ENCODE measurements at regions not wholly inside any gene's neighbourhood (a gene's known extent, or its start where the extent isn't known, plus 50 kb on each side); places are given as distances from the start of the nearest gene placed in this dataset.

DNA sequence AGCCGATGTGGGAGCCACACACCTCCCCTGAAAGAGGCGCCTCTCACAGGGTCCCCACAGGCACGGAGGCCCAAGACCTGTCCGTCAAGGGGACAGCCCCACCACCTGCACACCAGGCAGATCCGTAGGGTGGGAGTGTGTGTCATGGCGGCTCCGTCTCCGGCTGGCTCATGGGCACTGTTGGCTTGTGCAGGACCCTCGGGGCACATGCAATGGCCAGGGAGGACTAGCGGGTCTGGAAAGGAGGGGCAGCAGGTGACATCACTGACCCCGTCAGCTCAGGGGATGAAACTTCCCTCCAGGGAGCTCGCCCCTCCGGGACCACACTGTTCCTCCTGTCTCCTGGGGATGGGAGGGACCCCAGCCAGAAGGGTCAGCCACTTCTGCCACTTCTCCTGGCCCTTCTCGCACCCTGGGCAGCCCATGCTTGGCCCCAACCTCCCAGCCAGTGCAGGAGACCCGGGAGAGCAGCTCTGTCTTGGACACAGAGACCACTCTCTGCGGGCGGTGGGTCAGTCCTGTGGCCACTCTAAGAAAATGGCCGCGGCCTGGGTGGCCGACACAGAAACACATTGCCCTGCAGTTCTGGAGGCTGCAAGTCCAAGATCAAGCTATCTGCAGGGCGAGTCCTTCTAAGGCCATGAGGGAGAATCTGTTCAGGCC lies 75.1 kb upstream of the TWIST2 start:
- DNase-seq: no peak
- intact Hi-C loops (cut with DNase I; ENCODE audit: low total_unique reads): no loop called here
- H3K4me1 ChIP-seq: no peaks in the 10 kb centered on the region

DNA sequence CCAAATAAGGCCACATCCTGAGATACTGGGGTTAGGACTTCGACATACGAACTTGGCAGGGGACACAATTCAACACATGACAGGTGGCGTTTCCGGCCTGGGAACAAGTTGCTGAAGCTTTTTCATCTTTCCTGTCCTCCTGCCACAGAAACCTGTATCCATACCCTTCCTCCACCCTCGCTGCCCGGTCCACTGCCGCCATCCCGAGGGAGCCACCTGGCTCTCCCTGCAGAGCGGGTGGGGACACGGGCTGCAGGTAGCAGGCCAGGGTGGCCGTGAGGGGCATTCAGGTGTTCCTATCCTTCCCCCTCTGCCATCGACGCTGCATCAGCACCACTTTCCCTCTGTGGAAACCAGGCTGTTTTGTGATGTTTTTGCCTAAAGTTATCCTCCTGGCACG lies 74.4 kb upstream of the TWIST2 start:
- peaks cover 0 to 24% of the 10 kb centered on the region in 2 donors for H3K27me3 ChIP-seq

More for the DNA sequence above, 75.1 kb upstream of the TWIST2 start:
- Histone ChIP-seq H3K27ac (no peak overlapping the region), H3K4me3 (no peak overlapping the region), H3K36me3 (no peaks in the 10 kb centered on the region), H3K27me3 (peaks cover 0 to 25% of the 10 kb centered on the region in 2 donors), H3K9me3 (no peaks in the 10 kb centered on the region)
- TF ChIP-seq, protein P1, sequence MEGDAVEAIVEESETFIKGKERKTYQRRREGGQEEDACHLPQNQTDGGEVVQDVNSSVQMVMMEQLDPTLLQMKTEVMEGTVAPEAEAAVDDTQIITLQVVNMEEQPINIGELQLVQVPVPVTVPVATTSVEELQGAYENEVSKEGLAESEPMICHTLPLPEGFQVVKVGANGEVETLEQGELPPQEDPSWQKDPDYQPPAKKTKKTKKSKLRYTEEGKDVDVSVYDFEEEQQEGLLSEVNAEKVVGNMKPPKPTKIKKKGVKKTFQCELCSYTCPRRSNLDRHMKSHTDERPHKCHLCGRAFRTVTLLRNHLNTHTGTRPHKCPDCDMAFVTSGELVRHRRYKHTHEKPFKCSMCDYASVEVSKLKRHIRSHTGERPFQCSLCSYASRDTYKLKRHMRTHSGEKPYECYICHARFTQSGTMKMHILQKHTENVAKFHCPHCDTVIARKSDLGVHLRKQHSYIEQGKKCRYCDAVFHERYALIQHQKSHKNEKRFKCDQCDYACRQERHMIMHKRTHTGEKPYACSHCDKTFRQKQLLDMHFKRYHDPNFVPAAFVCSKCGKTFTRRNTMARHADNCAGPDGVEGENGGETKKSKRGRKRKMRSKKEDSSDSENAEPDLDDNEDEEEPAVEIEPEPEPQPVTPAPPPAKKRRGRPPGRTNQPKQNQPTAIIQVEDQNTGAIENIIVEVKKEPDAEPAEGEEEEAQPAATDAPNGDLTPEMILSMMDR (IDR thresholded peaks at IDR 0.05): no peak

DNA sequence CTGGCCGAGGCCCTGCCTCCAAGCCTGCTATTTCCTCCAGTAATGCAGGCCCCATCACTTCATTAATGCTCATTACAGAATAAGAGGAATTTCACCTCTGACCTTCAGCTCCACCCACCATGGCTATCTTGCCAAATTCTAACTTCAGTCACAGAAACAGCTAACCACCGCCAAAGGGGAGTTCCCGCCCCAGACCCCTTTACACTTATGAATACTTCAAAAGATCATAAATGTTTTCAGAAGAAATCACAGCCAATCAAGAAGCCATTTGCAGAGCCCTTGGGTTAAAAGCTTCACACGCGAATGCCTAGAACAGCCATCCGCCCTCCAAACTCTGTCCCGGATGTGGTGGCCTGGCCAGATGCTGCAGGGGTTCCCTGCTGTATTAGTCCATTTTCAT lies 73.8 kb upstream of the TWIST2 start:
- Histone ChIP-seq H3K4me3 (no peak overlapping the region), H3K27ac (no peak overlapping the region), H3K36me3 (no peaks in the 10 kb centered on the region), H3K4me1 (no peaks in the 10 kb centered on the region), H3K27me3 (peaks cover 0 to 24% of the 10 kb centered on the region in 2 donors), H3K9me3 (no peaks in the 10 kb centered on the region)
- DNase-seq: no peak
- intact Hi-C loops (cut with DNase I; ENCODE audit: low total_unique reads): no loop called here
- TF ChIP-seq, protein P1 (IDR thresholded peaks at IDR 0.05): no peak

More for the DNA sequence above, 74.4 kb upstream of the TWIST2 start:
- no peak for DNase-seq
- Histone ChIP-seq H3K4me1 (no peaks in the 10 kb centered on the region), H3K36me3 (no peaks in the 10 kb centered on the region), H3K27ac (no peak overlapping the region), H3K4me3 (no peak overlapping the region), H3K9me3 (no peaks in the 10 kb centered on the region)
- intact Hi-C loops (cut with DNase I; ENCODE audit: low total_unique reads): no loop called here
- TF ChIP-seq, protein P1 (IDR thresholded peaks at IDR 0.05): no peak

DNA sequence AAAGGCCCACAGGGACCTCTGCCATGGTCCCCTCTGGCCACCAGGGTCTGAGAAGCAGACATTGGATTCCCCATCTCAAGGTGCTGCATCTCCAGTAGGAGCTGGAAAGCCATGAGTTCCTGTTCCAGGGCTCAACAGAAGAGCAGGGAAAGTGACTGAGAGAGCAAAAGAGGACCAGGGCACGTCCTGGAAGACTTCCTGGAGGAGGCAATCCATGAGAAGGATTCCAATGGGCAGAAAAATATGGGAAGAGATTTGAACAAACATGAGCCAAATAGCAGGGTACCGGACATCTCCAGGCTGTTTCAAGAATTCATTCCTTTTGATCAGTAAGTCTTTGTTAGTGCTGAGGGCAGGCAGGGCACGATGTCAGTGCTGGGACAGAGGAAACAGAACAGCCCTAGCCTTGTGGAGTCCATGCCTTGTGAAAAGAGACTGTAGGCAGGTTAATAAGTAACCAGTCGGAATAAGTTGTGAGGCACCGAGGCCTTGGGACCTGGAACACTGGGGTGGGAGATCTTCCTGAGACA lies 72.8 kb upstream of the TWIST2 start:
- no peaks in the 10 kb centered on the region for H3K9me3 ChIP-seq
- no peaks in the 10 kb centered on the region for H3K4me1 ChIP-seq
- TF ChIP-seq, protein P1 (IDR thresholded peaks at IDR 0.05): no peak
- H3K4me3 ChIP-seq: no peak overlapping the region
- intact Hi-C loops (cut with DNase I; ENCODE audit: low total_unique reads): no loop called here
- peaks cover 0 to 21% of the 10 kb centered on the region in 2 donors for H3K27me3 ChIP-seq
- H3K27ac ChIP-seq: no peak overlapping the region
- no peak for DNase-seq
- H3K36me3 ChIP-seq: no peaks in the 10 kb centered on the region

DNA sequence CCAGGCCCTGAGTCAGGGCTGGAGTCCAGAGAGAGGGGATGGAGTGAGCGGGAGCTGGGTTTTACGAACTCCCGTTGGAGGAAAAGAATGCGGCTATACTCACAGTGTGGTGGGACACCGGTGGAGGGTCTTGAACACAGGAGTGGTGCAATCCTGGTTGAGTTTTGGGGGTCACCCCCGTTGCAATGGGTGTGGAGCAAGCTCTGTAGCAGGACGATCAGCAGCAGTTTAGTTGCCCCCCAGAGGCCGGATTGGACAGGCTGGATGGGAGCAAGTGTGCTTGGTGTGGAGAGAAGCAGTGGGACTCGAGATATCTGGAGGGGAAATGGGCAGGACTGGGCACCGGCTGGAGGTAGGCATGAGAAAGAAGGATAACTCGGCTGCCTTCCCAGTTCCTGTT lies 72.3 kb upstream of the TWIST2 start:
- Histone ChIP-seq H3K9me3 (no peaks in the 10 kb centered on the region), H3K4me1 (no peaks in the 10 kb centered on the region), H3K36me3 (no peaks in the 10 kb centered on the region), H3K27me3 (peaks cover 0 to 17% of the 10 kb centered on the region in 2 donors), H3K27ac (no peak overlapping the region), H3K4me3 (no peak overlapping the region)
- no peak for DNase-seq
- TF ChIP-seq, protein P1 (IDR thresholded peaks at IDR 0.05): no peak
- intact Hi-C loops (cut with DNase I; ENCODE audit: low total_unique reads): no loop called here
